Mesothelial cell of epicardium (in vitro differentiated cells): ENCODE measurements at regions not wholly inside any gene's neighbourhood (a gene's known extent, or its start where the extent isn't known, plus 50 kb on each side); places are given as distances from the start of the nearest gene placed in this dataset.

Experiments used
- DNase-seq, 2 experiments: peaks; one replicate each; pipeline ENCODE4 v3.0.0; 2021; ENCODE audit warnings: low spot score in 2 of 2; ENCODE audit not compliant: unreplicated experiment in 2 of 2
- H3K27ac Mint-ChIP-seq: 2 replicates; pipeline ENCODE4 v1.8.0; 2021; ENCODE audit warnings: mixed read lengths
- H3K27me3 Mint-ChIP-seq: 2 replicates; pipeline ENCODE4 v1.8.0; 2021; ENCODE audit warnings: low read depth, mixed read lengths
- H3K36me3 Mint-ChIP-seq: 2 replicates; pipeline ENCODE4 v1.8.0; 2021; ENCODE audit warnings: mixed read lengths
- H3K4me1 Mint-ChIP-seq: 2 replicates; pipeline ENCODE4 v1.8.0; 2021; ENCODE audit warnings: mixed read lengths
- H3K4me3 Mint-ChIP-seq: 2 replicates; pipeline ENCODE4 v1.8.0; 2021; ENCODE audit warnings: mild to moderate bottlenecking, moderate library complexity, mixed read lengths
- H3K9me3 Mint-ChIP-seq: 2 replicates; pipeline ENCODE4 v1.8.0; 2021; ENCODE audit warnings: mixed read lengths
- CTCF ChIP-seq: fragments of 200-600 bp; sonication (generic); IDR thresholded peaks from one replicate; pipeline ENCODE4 v1.5.0; 2021; ENCODE audit warnings: antibody characterized with exemption; ENCODE audit not compliant: unreplicated experiment

GRCh38 chr10:33126742-33127141, 168.7 kb upstream of the ITGB1 start:
- no peak for DNase-seq
- no peaks in the 10 kb centered on the region for H3K36me3 Mint-ChIP-seq
- H3K27me3 Mint-ChIP-seq = no peaks in the 10 kb centered on the region
- no peak overlapping the region for H3K4me3 Mint-ChIP-seq
- H3K4me1 Mint-ChIP-seq = peaks cover 5% of the 10 kb centered on the region
- H3K9me3 Mint-ChIP-seq = no peaks in the 10 kb centered on the region
- peak overlapping the region; percentile 56 for H3K27ac Mint-ChIP-seq
- TF ChIP-seq CTCF = no peak

GRCh38 chr10:33125522-33126517, 167.8 kb upstream of the ITGB1 start:
- no peak for TF ChIP-seq CTCF
- no peaks in the 10 kb centered on the region for H3K9me3 Mint-ChIP-seq
- no peaks in the 10 kb centered on the region for H3K27me3 Mint-ChIP-seq
- peaks cover 5% of the 10 kb centered on the region for H3K4me1 Mint-ChIP-seq
- H3K27ac Mint-ChIP-seq = no peak overlapping the region
- no peak for DNase-seq
- H3K36me3 Mint-ChIP-seq = no peaks in the 10 kb centered on the region
- H3K4me3 Mint-ChIP-seq = no peak overlapping the region

- H3K36me3 Mint-ChIP-seq = no peaks in the 10 kb centered on the region
- peaks cover 5% of the 10 kb centered on the region for H3K4me1 Mint-ChIP-seq
- no peak overlapping the region for H3K4me3 Mint-ChIP-seq
- no peaks in the 10 kb centered on the region for H3K27me3 Mint-ChIP-seq
- TF ChIP-seq CTCF = no peak
- no peaks in the 10 kb centered on the region for H3K9me3 Mint-ChIP-seq
- DNase-seq = no peak
- no peak overlapping the region for H3K27ac Mint-ChIP-seq
These were observed 167.1 kb upstream of the ITGB1 start for GRCh38 chr10:33125111-33125510.

GRCh38 chr10:33123680-33124079, 165.7 kb upstream of the ITGB1 start:
- no peaks in the 10 kb centered on the region for H3K9me3 Mint-ChIP-seq
- peaks cover 5% of the 10 kb centered on the region for H3K4me1 Mint-ChIP-seq
- H3K27me3 Mint-ChIP-seq = no peaks in the 10 kb centered on the region

GRCh38 chr10:33122014-33122809, 164.2 kb upstream of the ITGB1 start:
- Mint-ChIP-seq H3K4me1 (peaks cover 5% of the 10 kb centered on the region), H3K27me3 (no peaks in the 10 kb centered on the region), H3K9me3 (no peaks in the 10 kb centered on the region), H3K36me3 (no peaks in the 10 kb centered on the region), H3K27ac (no peak overlapping the region), H3K4me3 (no peak overlapping the region)
- no peak for DNase-seq
- no peak for TF ChIP-seq CTCF

More at GRCh38 chr10:33123680-33124079, 165.7 kb upstream of the ITGB1 start:
- H3K27ac Mint-ChIP-seq = no peak overlapping the region
- no peak for DNase-seq
- no peak for TF ChIP-seq CTCF
- H3K4me3 Mint-ChIP-seq = no peak overlapping the region
- H3K36me3 Mint-ChIP-seq = no peaks in the 10 kb centered on the region
